HG02981 (cell line): ENCODE measurements at regions not wholly inside any gene's neighbourhood (a gene's known extent, or its start where the extent isn't known, plus 50 kb on each side); places are given as distances from the start of the nearest gene placed in this dataset.

Source experiments
- ATAC-seq: cut with Tn5 transposase; IDR thresholded peaks from one replicate; pipeline ENCODE4 v1.9.1; 2021; ENCODE audit warnings: mild to moderate bottlenecking, moderate library complexity; ENCODE audit not compliant: unreplicated experiment

DNA sequence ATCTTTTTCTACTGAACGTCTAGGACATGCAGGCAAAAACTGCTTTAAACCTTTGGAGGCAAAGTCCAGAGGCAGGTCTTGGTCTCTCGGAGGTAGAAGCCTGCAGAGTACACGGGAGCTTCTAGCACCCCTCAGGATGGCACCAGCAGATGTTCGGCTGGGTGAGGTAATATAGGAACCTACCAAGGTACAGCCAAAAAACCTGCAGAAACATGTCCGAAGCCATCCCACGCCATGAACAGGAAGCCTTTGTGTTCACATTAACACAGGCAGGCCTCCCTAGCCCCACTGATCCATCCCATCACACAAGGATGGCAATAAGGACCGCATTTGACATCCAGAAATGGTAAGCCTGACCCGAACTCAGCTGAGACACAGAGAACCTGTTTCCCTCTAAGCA, 157.9 kb upstream of the HES1 start:
- ATAC-seq: no peak

DNA sequence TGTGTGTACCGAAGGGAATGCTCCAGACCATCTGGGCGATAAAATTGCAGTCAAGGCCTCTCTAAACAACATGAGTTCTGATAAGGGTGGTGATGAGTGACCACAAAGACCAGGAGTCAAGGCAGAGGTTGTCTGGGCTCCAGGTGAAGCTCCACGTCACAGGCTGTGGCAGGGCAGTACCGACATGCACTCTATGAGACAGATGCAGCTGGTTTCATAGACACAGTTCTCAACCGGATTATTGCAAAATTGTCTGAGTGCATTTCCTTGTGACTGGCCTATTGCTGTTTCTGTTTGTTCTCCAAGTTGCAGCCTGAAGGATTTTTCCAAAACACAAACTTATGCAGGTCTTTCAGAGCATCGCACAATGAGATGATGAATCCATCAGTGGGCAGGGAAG, 157.5 kb upstream of the HES1 start:
- no peak for ATAC-seq

DNA sequence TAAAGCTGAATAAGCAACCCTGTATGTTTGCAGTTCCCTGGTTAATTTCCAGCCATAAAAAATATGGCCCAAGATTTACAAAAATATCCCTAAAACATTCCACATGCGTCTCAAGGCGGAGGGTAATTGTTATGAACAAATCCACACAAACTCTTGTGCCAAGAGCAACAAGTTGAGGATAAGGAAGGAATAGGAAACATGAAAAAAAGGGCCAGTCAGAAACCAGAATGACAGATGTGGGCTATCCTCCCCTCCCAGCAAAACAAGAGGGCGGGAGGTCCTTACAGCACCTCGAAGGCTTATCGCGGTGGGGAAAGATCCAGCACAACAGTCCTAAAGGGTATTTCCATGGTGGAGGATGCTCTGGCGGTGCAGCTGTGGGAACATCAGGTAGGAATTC, 155.6 kb upstream of the HES1 start:
- ATAC-seq: no peak

DNA sequence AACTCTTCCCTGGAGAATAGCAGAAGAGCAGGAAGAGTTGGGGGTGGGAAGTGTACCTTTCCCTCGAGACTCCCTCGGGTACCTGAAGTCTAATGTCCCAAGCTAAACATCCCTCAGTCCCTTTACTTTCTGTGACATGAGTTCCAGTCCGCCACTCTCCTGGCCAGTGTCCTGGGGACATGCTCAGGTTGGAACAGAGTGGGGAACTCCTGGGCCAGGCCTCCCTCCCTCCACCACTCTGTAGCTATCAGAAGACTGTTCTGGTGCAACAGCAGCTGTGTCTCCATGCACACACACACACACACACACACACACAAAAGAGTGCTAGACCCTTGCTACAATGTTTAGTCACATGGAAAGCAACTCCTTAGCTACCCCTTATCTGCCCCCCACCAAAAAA, 155.0 kb upstream of the HES1 start:
- ATAC-seq: no peak

DNA sequence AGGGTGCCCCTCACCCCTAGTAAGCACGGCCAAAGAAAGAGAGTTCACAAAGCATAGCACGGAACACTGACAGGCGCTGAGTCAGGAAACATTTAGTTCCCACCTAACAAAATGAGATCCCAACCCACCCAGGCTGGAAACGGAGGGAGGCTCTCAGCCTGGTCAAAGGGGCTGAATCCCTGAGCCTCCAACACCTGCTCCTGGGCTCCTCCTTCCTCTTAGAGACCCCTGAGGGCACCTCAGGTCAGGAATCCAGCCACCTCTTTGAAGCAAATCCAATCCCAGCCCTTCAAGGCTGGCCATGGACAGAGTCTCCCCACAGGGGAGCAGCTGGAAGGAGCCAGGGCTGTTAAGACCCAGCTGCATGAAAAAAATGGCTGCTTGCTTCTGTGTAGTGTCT, 154.4 kb upstream of the HES1 start:
- ATAC-seq: no peak

DNA sequence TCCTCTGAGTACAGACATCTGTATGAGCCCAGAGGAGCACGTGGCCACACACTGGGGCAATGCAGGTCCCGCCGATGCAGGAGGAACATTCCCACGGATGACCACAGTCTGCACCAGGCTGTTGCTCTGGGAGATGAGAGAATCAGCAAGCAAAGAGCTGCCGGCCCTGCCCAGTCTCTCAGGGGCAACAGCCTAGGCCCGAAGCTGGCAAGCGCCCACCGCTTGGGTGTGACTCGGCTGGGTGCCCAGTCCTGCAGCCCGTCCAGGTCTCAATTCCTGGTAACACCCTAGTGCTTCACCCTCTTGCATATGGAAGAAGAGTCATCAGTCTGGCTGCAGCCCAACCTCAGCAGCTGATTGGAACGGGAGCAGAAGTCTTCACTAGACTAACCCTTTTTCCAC, 153.7 kb upstream of the HES1 start:
- ATAC-seq: no peak

DNA sequence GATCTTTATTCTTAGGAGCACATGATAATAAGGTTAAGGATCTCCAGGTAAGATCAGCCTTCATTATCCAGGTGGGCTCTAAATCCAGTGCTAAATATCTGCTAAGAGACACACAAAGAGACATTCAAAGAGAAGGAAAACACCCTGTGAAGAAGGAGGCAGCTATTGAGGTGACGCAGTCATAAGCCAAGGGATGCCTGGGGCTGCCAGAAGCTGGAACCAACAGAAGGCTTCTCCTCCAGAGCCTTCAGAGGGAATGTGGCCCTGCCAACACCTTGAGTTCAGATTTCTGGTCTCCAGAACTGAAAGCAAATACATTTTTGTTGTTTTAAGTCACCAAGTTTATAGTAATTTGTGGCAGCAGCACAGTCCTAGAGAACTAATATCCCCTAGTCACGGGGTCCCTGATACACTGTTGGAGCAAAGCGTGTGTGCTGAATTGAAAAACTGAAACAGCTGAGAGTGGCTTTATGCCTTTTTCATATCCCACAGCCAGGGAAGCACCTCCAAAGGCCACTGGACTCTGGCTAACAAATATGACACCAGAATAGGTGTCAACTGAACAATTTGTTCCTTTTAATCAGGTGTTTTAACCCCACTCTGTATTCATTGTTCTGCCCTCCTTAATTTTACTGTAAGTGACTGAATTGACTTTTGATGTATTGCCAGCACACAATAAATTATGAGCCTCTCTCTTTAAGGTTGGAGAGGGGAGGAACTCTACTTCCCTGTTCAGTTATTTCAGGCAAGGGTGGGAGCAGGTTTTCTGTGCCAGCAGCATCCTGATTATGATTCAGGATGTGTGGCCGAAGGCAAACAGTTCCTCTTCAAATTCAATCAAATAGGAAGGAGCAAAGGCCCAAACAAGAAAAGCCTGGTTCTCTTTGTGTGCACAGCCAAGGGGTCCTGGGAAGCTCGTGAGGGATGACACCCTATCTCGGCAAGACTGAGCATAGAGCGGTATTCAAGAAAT, 151.8 kb upstream of the HES1 start:
- ATAC-seq: no peak

DNA sequence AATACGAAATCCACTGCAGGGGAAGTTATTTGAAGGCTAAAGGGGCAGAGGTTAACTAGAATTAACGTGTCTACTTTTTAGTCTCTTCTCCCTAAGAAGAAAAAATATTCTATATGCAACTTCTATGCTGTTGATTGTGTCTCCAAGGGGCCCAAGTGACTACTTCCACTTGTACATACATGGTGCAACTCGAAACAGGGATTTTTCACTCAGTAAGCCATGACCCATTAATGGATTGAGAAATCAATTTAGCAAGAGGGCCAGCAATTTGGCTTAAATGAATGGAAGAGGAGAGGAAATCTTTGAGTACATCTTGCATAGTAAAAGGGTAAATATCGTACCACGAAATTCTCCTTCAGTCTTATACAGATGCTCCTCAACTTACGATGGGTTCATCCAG, 151.1 kb upstream of the HES1 start:
- no peak for ATAC-seq

DNA sequence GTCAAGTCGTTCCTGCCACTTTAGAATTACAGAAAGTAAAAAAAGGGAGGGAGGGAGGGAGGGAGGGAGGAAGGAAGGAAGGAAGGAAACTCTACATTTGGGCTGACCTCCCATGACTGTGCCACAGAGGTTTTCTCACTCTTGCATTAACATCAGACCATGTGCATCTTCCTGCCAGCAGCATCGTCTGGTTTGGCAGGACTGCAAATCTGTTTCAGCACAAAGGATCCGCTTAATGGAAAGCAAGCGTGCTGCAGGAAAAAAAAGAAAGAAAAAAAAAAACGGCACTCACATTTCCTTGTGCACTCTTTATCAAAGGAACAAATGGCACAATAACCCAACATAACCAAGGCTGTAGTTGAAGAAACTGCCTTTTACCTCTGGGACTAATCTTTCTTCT, 148.8 kb upstream of the HES1 start:
- ATAC-seq: no peak

DNA sequence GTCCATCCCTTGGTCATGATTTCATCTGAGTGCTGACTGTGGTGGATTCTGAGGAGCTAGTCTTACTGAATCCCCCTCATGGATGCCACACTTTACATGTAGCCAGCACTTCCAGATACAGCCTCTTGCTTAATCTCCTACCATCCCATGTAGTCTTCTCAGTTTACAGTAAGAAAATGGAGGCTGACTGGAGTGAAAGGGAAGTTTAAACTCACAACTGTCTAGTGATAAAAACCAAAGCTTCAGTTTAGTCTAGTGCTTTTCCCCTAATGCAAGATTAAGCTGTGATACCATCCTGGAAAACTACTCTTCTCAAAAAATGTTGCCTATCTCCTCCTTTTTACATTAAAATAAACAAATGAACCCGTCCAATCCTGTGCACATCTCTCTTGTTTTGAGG, 146.8 kb upstream of the HES1 start:
- no peak for ATAC-seq

DNA sequence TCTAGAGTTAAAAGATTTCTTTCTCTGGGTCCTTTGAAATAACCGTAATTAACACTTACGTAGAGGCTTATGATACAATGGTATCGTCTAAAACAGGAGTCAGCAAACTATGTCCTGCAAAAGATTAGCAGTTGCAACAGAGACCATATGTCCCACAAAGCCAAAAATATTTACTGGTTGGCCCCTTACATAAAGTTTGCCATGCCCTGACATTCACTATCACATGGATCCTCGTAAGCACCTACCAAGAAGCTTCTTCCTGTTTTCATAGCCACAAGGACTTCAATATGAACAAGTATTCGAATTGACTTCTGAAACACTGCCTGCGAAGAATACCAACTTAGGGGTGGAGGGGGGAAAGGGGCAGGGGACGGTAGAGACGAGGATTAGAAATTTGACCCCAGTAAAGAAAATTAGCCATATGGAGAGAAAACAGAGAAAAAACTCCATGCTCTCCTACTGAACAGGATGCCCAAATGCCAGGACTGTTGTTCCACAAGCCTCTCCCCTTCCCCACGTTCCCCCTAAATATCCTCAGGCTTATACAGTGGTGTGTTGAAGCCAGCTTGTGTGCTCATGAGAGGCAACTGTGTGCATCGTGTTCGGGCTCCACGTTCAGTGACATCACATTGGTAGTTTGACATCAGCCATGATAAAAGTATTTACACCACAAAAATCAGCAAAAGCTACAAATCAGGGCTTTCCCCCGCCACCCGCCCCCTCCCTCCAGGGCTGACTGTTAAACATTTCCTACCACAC, 144.1 kb upstream of the HES1 start:
- no peak for ATAC-seq

DNA sequence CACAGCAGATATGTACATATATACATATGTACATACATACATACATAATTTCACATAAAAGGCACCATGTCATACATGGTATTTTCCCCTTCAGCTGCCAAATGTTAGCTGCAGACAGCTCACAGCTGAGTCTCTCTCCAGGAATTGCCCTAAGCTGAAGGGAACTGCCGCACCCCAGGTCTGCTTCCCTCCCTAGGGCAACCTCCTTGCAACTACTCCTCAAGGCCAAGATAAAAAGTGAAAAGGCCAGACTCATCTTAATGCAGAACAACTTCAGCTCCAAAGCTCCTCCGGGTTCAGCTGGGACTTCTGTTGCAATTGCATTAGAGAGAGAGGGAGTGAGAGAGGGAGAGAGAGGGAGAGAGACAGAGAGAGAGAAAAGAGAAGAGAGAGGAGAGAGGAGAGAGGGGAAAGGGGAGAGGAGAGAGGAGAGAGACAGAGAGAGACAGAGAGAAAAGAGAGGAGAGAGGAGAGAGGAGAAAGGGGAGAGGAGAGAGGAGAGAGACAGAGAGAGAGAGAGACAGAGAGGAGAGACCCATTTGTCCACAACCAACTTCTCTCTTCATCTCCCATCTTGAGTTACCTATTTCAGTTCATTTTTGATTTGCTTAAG, 143.4 kb upstream of the HES1 start:
- ATAC-seq: no peak

DNA sequence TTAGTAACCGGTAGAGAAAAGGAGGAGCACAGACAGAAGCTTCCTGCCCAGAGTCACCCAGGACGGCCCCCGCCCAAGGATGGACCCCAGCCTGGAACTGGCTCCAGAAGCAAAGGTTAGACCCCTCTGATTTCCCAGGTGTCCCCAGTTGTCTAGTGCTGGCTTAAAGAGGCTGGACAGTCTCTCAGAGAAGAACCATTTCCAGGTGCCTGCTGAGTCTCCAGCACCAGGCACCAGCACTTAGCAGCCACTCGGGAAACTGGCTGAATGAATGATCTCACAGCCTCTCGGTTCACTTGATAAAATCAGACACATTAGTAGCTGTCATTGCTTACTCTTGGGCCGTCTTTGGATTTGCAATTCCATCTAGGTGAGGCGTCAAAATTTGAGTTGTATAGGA, 139.7 kb upstream of the HES1 start:
- ATAC-seq: no peak

DNA sequence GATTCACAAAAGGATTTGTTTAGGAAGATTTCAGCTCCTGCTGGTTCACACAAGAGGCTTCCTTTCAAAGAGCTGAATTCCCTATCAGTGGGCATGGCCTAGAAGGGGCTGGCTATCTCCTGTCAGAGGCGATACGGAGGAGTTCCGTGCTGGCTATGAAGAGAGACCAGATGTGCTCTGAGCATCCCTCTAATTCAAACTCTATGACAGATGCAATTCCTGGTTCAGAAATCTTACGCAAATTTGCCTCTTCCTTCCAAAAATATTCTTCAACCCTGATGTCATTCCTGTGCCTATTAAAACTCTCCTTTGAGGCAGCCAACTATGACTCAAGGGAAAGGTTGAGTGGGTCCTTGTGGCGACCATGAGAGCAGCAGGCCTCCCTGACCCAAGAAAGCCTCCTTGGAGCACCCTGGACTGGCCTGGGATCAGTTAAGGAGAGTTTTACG, 139.3 kb upstream of the HES1 start:
- ATAC-seq: no peak

DNA sequence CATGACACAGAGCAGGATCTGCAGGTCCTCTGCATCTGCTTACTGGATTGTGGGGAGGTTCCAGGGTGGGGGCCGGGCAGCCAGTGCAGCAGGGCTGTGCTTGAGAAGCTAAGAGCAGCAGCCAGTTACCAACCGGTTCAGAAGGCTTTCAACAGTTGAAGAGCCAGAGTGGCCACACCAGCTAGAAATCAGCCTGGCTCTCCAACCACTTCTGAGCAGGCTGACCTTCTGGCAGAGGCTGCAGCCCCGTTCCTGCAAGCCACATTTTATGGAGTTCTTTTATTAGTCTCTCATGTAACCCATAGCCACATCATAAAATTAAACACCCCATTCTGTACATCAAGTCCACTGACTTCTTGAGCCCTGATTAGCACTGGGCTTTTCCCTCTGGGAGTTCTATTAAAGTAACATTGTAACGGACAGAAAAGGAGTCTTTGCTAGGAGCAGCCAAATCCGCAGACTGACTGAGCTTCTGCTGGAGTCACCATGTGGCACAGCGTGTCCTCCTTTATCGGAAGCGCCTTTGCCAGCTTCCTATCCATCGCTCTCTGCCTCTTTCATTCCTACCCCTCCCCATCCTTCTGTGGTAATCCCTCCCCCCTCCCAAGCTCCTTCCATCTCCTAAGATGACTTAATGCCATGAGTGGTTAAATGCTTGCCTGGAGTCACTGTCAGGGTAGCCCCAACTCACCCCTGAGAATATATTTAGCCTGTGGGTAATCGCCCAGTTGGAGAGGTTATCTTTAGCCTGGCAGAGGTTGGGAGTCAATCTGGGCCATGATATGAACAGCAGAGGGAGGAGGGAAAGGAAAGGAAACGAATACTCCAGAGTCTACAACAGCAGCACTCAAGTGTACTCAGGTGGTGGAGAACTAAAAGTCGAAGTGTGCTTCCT, 138.5 kb upstream of the HES1 start:
- ATAC-seq: no peak

DNA sequence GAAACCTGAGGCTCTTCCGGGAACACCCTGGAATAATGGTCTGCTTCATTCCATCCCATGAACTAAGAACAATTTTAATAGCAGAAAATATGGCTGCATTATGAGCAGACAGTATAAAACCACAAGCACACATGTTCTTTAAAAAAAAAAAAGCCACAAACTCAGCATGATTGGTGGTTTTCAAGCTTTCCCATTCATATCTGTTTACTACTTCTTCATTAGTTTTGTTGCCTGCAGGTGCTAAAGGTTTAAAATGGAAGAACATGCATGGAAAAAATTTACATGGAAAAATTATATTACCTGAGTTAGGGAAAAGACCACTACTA, 137.9 kb upstream of the HES1 start:
- no peak for ATAC-seq

DNA sequence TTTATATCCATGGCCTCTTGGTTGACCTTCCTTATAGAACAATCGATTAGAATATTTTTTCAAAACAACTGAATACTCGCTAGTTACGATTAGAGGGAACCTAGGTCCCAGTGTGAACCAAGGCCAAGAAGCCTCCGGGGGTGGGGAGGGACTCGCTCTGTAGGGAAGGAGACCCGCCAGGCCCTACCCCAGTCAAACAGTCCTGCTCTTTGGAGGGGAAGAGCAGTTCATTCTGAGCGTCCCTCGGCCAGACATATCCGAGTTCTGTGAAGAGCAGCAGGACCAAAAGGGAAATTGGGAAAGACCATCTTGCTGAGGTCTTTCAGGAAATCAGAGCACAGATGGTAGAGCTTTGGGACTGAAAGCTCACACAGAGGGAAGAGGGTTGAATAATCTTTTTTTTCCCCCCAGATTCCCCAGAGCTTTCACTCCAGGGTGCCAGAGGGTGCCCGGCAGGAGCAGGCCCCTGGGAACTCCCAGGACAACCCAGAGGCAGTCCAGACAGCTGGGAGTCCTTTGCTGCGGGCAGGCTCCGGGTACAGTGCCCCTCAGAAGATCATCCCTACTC, 137.2 kb upstream of the HES1 start:
- no peak for ATAC-seq

DNA sequence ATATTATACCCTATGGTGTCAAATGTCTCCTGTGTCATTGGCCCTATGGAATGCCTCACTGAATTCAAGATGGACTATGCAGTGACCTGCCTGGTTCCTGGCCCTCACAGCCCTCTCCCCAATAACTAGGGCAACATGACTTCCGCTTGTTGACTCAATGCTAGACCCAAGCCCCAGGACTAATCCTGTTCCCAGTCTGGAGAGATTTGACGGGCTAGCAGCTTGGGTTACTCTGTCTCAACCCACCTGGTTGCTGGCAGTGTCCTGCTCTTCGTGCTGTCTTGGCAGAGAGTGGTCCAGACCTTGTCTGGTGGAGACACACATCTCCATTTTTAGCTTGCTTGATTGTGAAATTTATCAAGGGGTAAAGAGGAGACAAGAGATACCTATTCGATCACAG, 135.8 kb upstream of the HES1 start:
- ATAC-seq: no peak

DNA sequence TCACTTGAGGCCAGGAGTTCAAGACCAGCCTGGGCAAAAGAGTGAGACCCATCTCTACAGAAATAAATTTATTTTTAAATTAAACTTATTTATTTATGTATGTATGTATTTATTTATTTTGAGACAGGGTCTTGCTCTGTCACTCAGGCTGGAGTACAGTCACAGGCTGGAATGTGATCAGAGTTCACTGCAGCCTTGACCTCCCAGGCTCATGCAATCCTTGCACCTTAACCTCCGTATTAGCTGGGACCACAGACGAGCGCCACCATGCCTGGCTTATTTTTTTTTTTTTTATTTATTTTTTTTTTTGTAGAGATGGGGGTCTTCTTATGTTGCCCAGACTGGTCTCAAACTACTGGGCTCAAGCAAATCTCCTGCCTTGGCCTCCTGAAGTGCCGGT, 135.2 kb upstream of the HES1 start:
- ATAC-seq: no peak

DNA sequence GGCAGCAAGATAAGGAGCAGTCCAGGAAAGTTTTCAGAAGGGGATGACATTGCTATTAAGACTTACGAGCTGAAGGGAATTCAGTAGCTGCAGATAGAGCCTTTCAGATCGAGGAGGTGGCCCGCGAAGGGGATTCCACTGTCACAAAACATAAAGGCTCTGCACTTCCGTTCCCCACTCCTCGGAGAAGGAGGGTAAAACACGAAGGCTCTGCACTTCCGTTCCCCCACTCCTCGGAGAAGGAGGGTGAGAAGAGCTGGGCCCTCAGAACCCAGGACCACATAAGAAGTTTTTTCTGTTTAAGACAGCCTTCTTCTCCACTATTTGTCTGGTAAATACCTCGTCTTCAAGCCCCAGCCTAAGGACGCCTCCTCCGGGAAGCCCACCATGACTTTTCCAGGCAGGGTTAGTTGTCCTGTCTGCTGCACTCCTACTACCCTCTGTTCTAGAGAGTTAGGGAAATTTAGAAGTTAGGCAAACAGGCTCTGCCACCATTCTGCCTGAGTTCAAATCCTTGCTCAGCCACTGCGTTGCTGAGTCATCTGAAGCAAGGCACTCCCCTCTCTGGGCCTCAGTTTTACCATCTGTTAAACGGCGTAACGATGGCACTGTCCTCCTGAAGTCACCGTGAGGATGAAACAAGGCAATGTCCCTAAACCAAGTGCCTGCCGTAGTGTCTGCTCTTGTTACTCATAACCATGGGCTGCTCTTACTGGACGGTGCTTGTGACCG, 134.1 kb upstream of the HES1 start:
- ATAC-seq: no peak
